IMR-90 (cell line): ENCODE measurements at regions not wholly inside any gene's neighbourhood (a gene's known extent, or its start where the extent isn't known, plus 50 kb on each side); places are given as distances from the start of the nearest gene placed in this dataset.

Experiments used
- CTCF ChIP-seq: conservative IDR thresholded peaks from 2 replicates; pipeline ENCODE4 v1.5.1; 2012; ENCODE audit warnings: mild to moderate bottlenecking, low read depth, low read length, improper control_type of control experiment
- POLR2A ChIP-seq: IDR thresholded peaks from 2 replicates; pipeline ENCODE4 v1.6.1; 2012; ENCODE audit warnings: mild to moderate bottlenecking, low read depth, low read length
- RCOR1 ChIP-seq: IDR thresholded peaks from 2 replicates; pipeline ENCODE4 v1.6.1; 2012; ENCODE audit warnings: mild to moderate bottlenecking, low read length, improper control_type of control experiment; ENCODE audit not compliant: insufficient replicate concordance
- RFX5 ChIP-seq: IDR thresholded peaks from 2 replicates; pipeline ENCODE4 v1.8.0; 2012; ENCODE audit warnings: low read depth, mild to moderate bottlenecking, low read length, moderate library complexity

GRCh38 chr18:78813156-78813555 is 166.5 kb upstream of the SALL3 start:
- no peak for TF ChIP-seq CTCF
- no peak for TF ChIP-seq RCOR1
- TF ChIP-seq POLR2A, result no peak
- no peak for TF ChIP-seq RFX5
